M059J (cell line): ENCODE measurements at regions not wholly inside any gene's neighbourhood (a gene's known extent, or its start where the extent isn't known, plus 50 kb on each side); places are given as distances from the start of the nearest gene placed in this dataset.
"Not testable (repeated sequence)": the region's sequence is repeated elsewhere in the genome, so short reads cannot be mapped to it uniquely, and the experiment has no call there.

Experiments used
- DNase-seq: peaks from one replicate; pipeline ENCODE4 v3.0.0-alpha.2; 2012; ENCODE audit warnings: low read depth

- no peak for DNase-seq
These were observed 446.9 kb upstream of the CD180 start for GRCh38 chr5:67643536-67643935.

GRCh38 chr5:67639976-67640375 is 443.4 kb upstream of the CD180 start:
- DNase-seq: no peak

- DNase-seq: no peak
These were observed 442.7 kb upstream of the CD180 start for GRCh38 chr5:67639313-67639712.

- DNase-seq: no peak
These were observed 440.4 kb upstream of the CD180 start for GRCh38 chr5:67636850-67637524.

GRCh38 chr5:67636091-67636490 is 439.5 kb upstream of the CD180 start:
- no peak for DNase-seq

- DNase-seq: not testable (repeated sequence)
These were observed 430.5 kb upstream of the CD180 start for GRCh38 chr5:67627079-67627478.

GRCh38 chr5:67623078-67623477 is 426.5 kb upstream of the CD180 start:
- DNase-seq: no peak

GRCh38 chr5:67620424-67621397 is 424.1 kb upstream of the CD180 start:
- no peak for DNase-seq

- DNase-seq: no peak
These were observed 423.0 kb upstream of the CD180 start for GRCh38 chr5:67619636-67620035.

GRCh38 chr5:67619235-67619634 is 422.6 kb upstream of the CD180 start:
- no peak for DNase-seq

GRCh38 chr5:67617051-67617450 is 420.5 kb upstream of the CD180 start:
- no peak for DNase-seq

- no peak for DNase-seq
These were observed 416.4 kb upstream of the CD180 start for GRCh38 chr5:67612961-67613360.

GRCh38 chr5:67610186-67610912 is 413.8 kb upstream of the CD180 start:
- DNase-seq: no peak

GRCh38 chr5:67607958-67608357 is 411.4 kb upstream of the CD180 start:
- no peak for DNase-seq

- no peak for DNase-seq
These were observed 410.0 kb upstream of the CD180 start for GRCh38 chr5:67606586-67606947.

GRCh38 chr5:67605730-67606585 is 409.4 kb upstream of the CD180 start:
- no peak for DNase-seq

- no peak for DNase-seq
These were observed 394.9 kb upstream of the CD180 start for GRCh38 chr5:67591491-67591890.

- DNase-seq: no peak
These were observed 391.8 kb upstream of the CD180 start for GRCh38 chr5:67588389-67588788.

- DNase-seq: peak; percentile 1
These were observed 384.6 kb upstream of the CD180 start for GRCh38 chr5:67581203-67581602.

- peak; percentile 1 for DNase-seq
These were observed 381.4 kb upstream of the CD180 start for GRCh38 chr5:67578011-67578410.

GRCh38 chr5:67577424-67577823 is 380.8 kb upstream of the CD180 start:
- DNase-seq: peak; percentile 13
